Sigmoid colon (tissue), 6 donors: ENCODE measurements at regions not wholly inside any gene's neighbourhood (a gene's known extent, or its start where the extent isn't known, plus 50 kb on each side); places are given as distances from the start of the nearest gene placed in this dataset.

Experiments
- DNase-seq: peaks from one replicate; pipeline ENCODE4 v3.0.0-alpha.2; 2019
- H3K27ac ChIP-seq, 4 donors: fragments of 200-600 bp; sonication (generic); one replicate each; pipeline ENCODE4 v1.5.1; 2016 to 2019; ENCODE audit warnings: mild to moderate bottlenecking in 1 of 4
- H3K27me3 ChIP-seq, 3 donors: fragments of 200-600 bp; sonication (generic); one replicate each; pipeline ENCODE4 v1.5.1; 2019; ENCODE audit warnings: mild to moderate bottlenecking in 1 of 3
- H3K36me3 ChIP-seq, 4 donors: fragments of 200-600 bp; sonication (generic); one replicate each; pipeline ENCODE4 v1.5.1; 2016 to 2019
- H3K4me1 ChIP-seq, 4 donors: fragments of 200-600 bp; sonication (generic); one replicate each; pipeline ENCODE4 v1.5.1; 2017 to 2019
- H3K4me3 ChIP-seq, 4 donors: fragments of 200-600 bp; sonication (generic); one replicate each; pipeline ENCODE4 v1.5.1; 2017 to 2019; ENCODE audit warnings: mild to moderate bottlenecking in 2 of 4, moderate library complexity in 1 of 4
- H3K9me3 ChIP-seq, 4 donors: fragments of 200-600 bp in 3 of 4; sonication (generic) in 3 of 4; one replicate each; pipeline versions ENCODE4 v1.5.1 to v1.6.1; 2013 to 2019
- EP300 ChIP-seq, 4 donors: sonication (generic); formaldehyde crosslinking; IDR thresholded peaks; one replicate each; pipeline ENCODE4 v1.6.1; 2017; ENCODE audit warnings: antibody characterized with exemption in 4 of 4
- POLR2A ChIP-seq, 2 donors: fragments of 450-650 bp; IDR thresholded peaks; one replicate each; pipeline ENCODE4 v1.6.1; 2016; ENCODE audit warnings: antibody characterized with exemption in 2 of 2, mild to moderate bottlenecking in 2 of 2, moderate library complexity in 2 of 2
- POLR2AphosphoS5 ChIP-seq, 4 donors: sonication (generic); formaldehyde crosslinking; IDR thresholded peaks; one replicate each; pipeline ENCODE4 v1.6.1; 2017; ENCODE audit warnings: antibody characterized with exemption in 4 of 4
- WGBS, 2 donors: extraction: QIAGEN DNeasy Blood & Tissue Kit; methylation state at CpG; one replicate each; pipeline ENCODE4 v1.1.7; 2013; 5-methylcytosine and 5-hydroxymethylcytosine counted together
- intact Hi-C: fragments of 100-400 bp; cut with DNase I; formaldehyde crosslinking; loops from one replicate; pipeline ENCODE4 v1.15.1; 2023
- TF ChIP-seq, protein P1 (sequence below), 4 experiments: fragments of 450-650 bp in 3 of 4; fragments of 200-600 bp in 1 of 4; IDR thresholded peaks; one replicate each; pipeline ENCODE4 v1.5.1; 2016 to 2019; ENCODE audit warnings: antibody characterized with exemption in 4 of 4, mild to moderate bottlenecking in 3 of 4, moderate library complexity in 2 of 4
- donor health status: healthy with polysubstance abuse.
- donor health status: healthy.

DNA sequence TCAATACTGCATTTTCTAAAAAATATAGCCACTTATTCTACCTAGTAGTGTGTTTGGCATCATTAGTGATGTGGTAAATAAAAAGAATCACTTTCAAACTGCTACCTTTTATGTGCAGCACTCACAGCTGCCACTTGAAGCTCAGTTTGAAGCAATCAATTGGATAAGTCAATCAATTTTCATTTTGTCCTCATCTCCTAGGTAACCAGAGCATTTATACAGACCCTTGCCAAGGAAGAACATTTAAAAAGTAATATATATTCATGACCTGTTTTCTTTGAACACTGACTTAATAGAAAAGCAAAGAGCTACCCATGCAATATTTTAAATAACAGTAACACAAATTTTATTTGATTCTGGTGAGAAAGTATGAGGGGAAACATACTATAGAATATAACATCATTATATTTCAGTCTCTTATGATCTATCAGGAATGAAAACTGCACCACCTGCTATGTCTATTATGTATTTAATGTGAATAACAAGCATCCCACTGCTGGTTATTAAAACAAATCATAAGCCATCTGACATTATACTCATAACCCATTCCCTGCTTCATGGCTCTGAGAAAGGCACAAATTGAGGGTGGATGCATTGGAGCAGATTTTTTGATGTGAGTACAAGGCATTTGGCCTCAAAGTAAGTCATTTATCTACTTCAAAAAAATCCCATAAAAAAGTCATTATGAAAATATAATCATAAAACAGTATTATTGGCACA, 168.4 kb upstream of the C21orf91 start:
- H3K36me3 ChIP-seq: no peaks in the 10 kb centered on the region
- H3K4me3 ChIP-seq: no peak overlapping the region
- no peak for DNase-seq
- no peak for TF ChIP-seq POLR2AphosphoS5 (IDR thresholded peaks at IDR 0.05)
- TF ChIP-seq, protein P1, sequence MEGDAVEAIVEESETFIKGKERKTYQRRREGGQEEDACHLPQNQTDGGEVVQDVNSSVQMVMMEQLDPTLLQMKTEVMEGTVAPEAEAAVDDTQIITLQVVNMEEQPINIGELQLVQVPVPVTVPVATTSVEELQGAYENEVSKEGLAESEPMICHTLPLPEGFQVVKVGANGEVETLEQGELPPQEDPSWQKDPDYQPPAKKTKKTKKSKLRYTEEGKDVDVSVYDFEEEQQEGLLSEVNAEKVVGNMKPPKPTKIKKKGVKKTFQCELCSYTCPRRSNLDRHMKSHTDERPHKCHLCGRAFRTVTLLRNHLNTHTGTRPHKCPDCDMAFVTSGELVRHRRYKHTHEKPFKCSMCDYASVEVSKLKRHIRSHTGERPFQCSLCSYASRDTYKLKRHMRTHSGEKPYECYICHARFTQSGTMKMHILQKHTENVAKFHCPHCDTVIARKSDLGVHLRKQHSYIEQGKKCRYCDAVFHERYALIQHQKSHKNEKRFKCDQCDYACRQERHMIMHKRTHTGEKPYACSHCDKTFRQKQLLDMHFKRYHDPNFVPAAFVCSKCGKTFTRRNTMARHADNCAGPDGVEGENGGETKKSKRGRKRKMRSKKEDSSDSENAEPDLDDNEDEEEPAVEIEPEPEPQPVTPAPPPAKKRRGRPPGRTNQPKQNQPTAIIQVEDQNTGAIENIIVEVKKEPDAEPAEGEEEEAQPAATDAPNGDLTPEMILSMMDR (IDR thresholded peaks at IDR 0.05): no peak
- H3K27ac ChIP-seq: no peak overlapping the region
- no peaks in the 10 kb centered on the region for H3K4me1 ChIP-seq
- no peaks in the 10 kb centered on the region for H3K27me3 ChIP-seq
- H3K9me3 ChIP-seq: peaks cover 0 to 2% (median 0%) of the 10 kb centered on the region in 4 donors
- intact Hi-C loops: no loop called here

DNA sequence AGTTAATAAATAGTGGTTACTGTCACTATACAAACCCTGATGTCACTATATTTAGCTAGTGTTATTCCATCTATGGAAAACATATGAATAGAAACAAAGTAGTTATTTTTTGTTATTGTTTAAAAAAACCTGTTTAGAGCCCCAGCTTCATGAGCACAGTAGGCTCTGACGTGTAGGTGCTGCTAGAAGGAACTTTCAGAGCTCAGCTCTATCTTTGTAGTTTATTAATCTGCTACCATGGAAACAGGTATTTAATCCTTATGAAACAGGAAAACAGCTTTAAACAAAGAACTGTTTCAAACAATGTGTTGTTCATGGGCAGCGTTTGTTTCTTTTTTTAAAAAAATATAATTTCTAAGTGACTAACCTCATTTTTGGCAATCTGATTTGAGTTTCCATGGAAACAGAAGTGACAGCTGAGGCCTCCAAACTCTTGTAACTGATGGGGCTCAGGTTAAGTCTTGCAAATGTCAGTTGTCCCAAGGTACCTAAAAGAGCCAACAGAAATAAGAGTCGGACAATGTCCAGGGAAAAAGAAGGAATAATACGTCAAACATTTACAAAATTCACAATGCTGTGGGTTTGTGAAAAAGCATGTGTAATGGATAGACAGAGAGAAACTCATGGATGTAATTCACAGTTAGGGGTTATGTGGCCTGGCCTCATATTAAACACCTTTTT, 162.0 kb upstream of the C21orf91 start:
- no peak overlapping the region for H3K27ac ChIP-seq
- DNase-seq: no peak
- 77 to 78% methylated on average over 4 of the region's 4 CpGs for WGBS, 2 donors
- no peak overlapping the region for H3K4me3 ChIP-seq
- no peaks in the 10 kb centered on the region for H3K9me3 ChIP-seq
- no peaks in the 10 kb centered on the region for H3K36me3 ChIP-seq
- H3K4me1 ChIP-seq: no peaks in the 10 kb centered on the region
- no peaks in the 10 kb centered on the region for H3K27me3 ChIP-seq
- intact Hi-C loops: no loop called here
- TF ChIP-seq POLR2A (IDR thresholded peaks at IDR 0.05): no peak
- TF ChIP-seq, protein P1 (IDR thresholded peaks at IDR 0.05): no peak
- no peak for TF ChIP-seq EP300 (IDR thresholded peaks at IDR 0.05)
- no peak for TF ChIP-seq POLR2AphosphoS5 (IDR thresholded peaks at IDR 0.05)

DNA sequence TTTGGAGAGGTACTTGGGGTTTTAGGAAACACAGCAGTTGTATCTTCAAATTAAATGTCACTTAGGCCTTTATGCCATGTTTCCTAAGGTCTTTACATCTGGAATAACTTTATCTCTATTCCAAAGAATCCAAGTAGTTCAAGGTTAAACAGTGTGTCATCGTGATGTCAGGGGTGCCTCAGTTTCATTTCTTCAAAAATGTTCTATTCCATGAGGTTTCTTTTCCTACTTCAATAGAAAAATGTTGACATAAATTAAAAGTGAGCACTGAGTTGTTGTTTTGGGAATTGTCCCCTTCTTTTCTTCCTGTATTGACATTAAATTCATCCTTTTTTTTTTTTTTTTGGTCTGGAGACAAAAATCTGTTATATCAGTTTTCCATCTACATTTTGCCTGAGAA, 160.6 kb upstream of the C21orf91 start:
- H3K9me3 ChIP-seq: no peaks in the 10 kb centered on the region
- no peak for DNase-seq
- H3K27me3 ChIP-seq: no peaks in the 10 kb centered on the region
- no peak overlapping the region for H3K27ac ChIP-seq
- H3K4me1 ChIP-seq: no peaks in the 10 kb centered on the region
- no peak overlapping the region for H3K4me3 ChIP-seq
- TF ChIP-seq, protein P1 (IDR thresholded peaks at IDR 0.05): no peak
- no peak for TF ChIP-seq POLR2A (IDR thresholded peaks at IDR 0.05)
- no peak for TF ChIP-seq EP300 (IDR thresholded peaks at IDR 0.05)
- TF ChIP-seq POLR2AphosphoS5 (IDR thresholded peaks at IDR 0.05): no peak
- intact Hi-C loops: no loop called here
- 54 to 78% methylated on average over 1 of the region's 1 CpG for WGBS, 2 donors
- H3K36me3 ChIP-seq: no peaks in the 10 kb centered on the region

DNA sequence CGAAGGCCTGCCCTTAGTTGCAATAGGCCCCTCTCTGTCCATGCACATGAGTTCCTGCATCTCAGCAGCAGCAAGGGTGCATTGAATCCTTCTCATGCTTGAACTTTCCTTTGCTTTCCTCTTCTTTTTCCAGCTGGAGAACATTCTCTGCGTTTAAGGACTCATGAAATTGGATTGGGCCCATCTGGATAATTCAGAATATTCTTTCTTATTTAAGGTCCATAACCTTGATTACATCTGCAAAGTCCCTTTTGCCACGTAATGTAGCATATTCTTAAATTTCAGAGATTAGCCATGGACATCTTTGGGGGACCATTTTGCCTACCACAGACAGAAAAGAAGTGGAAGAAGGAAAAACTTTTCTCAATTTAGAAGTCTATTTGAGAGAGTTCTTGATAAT, 159.7 kb upstream of the C21orf91 start:
- no peaks in the 10 kb centered on the region for H3K9me3 ChIP-seq
- H3K27me3 ChIP-seq: no peaks in the 10 kb centered on the region
- no peak overlapping the region for H3K4me3 ChIP-seq
- no peaks in the 10 kb centered on the region for H3K36me3 ChIP-seq
- no peak for TF ChIP-seq POLR2A (IDR thresholded peaks at IDR 0.05)
- TF ChIP-seq, protein P1 (IDR thresholded peaks at IDR 0.05): no peak
- no peak for TF ChIP-seq POLR2AphosphoS5 (IDR thresholded peaks at IDR 0.05)
- no peak for TF ChIP-seq EP300 (IDR thresholded peaks at IDR 0.05)
- WGBS, 2 donors: 85 to 86% methylated on average over 3 of the region's 3 CpGs
- intact Hi-C loops: no loop called here
- DNase-seq: no peak
- H3K27ac ChIP-seq: no peak overlapping the region
- H3K4me1 ChIP-seq: no peaks in the 10 kb centered on the region
